Pons (tissue), 1 donor: ENCODE measurements at regions not wholly inside any gene's neighbourhood (a gene's known extent, or its start where the extent isn't known, plus 50 kb on each side); places are given as distances from the start of the nearest gene placed in this dataset.
"Not testable (repeated sequence)": the region's sequence is repeated elsewhere in the genome, so short reads cannot be mapped to it uniquely, and the experiment has no call there.

ENCODE experiments used
- DNase-seq: peaks from one replicate; pipeline ENCODE4 v3.0.0-alpha.2; 2016; ENCODE audit warnings: low spot score

DNA sequence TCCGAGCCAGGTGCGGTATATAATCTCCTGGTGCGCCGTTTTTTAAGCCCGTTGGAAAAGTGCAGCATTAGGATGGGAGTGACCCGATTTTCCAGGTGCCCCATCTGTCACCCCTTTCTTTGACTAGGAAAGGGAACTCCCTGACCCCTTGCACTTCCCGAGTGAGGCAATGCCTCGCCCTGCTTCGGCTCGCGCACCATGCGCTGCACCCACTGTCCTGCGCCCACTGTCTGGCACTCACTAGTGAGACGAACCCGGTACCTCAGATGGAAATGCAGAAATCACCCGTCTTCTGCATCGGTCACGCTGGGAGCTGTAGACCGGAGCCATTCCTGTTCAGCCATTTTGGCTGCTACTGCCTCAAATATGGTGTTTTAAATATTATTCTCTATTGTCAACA is 198.0 kb downstream of the MEIS1 start:
- not testable (repeated sequence) for DNase-seq

DNA sequence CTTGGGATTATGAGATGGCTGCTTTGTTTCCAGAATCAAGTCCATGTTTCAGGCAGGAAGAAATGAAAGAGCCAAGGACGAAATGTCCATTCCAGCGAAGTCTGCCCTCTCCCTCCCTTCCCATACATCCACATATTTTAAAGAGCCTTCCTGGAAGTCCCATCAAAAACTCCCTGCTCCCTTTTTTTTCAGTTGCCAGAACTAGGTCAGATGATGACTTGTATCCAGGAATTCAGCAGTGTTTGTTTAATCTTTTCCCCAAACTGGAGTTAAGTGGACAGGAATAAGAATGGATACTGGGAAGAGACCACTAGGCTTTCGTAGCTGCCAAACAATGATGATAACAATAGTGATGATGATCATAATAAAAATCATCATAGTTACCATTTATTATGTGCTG is 198.7 kb downstream of the MEIS1 start:
- no peak for DNase-seq

DNA sequence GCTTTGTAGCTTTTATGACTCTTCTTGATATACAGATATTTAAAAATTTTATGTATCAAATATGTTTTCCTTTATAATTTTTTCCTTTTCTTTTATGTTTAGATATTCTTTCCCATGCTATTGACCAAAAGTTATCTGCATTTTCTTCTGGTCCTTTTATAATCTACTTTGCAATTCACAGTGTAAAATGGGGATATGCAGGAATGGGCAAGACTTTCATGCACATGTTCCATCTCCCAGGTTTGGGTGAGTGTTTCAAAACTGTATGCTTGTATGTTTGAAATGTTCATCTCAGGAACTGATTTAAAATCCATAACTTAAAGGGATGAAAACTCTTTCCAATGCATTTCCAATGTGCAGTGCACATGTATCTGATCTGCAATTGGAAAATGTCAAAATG is 199.9 kb downstream of the MEIS1 start:
- no peak for DNase-seq

DNA sequence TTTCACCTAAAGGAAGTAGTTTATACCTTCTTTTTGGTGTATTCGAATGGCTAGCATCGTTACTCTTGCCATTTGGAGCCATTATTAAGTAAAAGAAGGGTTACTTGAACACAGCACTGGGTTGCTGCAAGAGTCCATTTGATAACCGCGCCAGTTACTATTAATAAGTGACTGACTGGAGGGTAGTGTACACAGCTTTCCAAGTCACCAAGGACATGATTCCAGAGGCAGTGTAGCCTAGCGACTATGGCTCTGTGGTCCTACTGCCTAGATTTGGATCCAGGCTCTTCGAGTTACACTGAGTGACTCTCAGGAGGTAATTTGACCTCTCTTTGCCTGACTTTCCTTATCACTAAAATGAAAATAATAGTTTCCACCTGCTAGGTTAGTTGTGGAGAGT is 206.8 kb downstream of the MEIS1 start:
- no peak for DNase-seq

DNA sequence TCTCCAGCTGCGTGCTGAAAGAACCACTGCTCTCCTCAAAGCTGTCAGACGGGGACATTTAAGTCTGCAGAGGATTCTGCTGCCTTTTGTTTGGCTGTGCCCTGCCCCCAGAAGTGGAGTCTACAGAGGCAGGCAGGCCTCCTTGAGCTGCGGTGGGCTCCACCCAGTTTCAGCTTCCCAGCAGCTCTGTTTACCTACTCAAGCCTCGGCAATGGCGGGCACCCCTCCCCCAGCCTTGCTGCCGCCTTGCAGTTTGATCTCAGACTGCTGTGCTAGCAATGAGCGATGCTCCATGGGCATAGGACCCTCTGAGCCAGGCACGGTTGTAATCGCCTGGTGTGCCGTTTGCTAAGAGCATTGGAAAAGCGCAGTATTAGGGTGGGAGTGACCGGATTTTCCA is 213.2 kb downstream of the MEIS1 start:
- DNase-seq = not testable (repeated sequence)

DNA sequence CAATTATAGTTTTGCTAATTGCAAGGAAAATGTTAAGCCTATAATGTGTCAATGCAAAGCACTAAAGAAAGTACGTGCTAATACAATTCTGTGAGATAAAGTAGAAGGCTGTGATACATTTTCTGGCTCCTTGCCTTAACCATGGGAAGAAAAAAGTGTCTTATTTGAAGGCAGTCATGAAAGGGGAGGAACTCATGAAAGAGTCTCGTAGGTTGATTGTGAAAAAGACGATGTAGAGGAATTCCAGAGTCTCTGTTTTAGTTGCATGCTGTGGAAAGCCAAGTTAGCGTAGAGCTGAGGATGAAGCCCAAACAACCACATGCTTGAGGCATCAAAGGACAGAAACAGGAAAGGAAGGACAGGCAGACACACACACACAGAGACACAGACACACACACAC is 214.1 kb downstream of the MEIS1 start:
- no peak for DNase-seq

DNA sequence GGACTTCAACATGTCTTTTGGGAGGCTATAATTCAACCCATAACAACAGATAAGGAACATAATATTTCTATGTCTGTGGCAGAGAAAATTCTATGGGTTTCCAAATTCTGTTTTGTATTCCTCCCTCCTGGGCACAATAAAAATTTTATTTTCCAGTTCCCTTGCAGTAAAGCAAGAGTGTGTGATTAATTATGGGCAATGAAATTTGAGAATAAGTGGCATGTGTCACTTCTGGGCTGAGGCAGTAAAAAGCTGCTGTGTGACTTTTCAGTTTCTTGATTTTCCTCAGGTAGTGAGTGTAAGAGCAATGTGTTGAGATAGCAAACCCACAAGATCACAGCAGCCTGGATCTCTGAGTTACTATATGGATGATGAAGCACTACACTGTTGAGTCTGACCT is 216.4 kb downstream of the MEIS1 start:
- no peak for DNase-seq

DNA sequence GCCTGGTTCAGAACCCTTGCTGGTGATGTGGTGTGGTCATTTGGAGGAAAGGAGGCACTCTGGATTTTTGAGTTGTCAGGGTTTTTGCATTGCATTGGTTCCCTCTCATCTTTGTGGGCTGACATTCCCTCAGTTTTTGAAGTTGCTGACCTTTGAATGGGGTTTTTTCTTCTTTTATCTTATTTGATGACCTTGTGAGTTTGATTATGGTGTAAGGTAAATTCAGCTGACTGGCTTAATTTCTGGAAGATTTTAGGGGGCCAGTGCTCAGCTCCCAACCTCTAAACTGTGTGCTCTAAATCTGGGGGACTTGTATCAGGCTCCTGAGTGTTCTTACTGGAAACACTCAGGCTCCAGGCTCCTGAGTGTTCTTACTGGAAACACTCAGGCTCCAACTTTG is 225.9 kb downstream of the MEIS1 start:
- DNase-seq = no peak

DNA sequence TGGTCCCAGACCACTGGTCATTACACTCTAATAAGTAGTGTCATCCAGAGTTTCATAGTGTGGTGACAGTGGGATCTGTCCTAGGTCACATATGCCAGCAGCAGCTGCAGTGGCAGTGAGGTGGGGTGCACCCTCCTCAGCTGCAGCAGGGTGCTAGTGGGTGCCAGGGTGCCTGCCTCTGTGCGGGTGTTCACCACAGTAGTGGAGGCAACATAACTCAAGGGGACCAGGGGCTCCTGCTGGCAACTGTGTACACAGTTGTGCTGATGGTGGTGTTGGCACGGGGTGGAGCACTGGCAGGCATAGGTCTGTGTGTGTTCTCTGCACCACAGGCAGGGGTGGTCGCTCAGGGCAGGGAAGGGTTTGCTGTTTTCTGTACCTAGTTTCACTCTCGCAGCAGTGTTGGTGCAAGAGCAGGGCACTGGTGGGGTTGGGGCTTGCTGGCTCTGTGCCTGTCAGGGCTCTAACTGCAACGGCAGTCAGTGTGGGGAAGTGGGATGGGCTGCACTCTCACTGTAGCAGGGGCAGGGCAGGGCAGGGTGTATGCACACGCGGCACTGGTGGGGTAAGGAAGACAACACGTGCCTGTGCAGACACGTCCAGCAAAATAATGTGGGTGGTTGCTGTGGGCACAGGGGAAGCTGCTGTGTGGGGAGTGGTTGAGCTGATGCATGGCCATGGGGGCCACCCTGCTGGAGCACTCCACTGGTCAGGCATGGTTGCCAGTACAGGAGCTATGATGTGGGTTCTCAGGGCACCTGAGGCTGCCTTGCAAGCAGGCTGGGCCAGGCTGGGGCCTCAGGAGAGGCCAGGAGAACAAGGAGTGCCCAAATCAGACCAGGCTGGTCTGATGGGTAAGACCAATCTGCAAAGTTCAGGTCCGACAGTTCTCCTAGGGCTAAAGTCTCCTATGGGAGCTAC is 226.6 kb downstream of the MEIS1 start:
- DNase-seq = no peak

DNA sequence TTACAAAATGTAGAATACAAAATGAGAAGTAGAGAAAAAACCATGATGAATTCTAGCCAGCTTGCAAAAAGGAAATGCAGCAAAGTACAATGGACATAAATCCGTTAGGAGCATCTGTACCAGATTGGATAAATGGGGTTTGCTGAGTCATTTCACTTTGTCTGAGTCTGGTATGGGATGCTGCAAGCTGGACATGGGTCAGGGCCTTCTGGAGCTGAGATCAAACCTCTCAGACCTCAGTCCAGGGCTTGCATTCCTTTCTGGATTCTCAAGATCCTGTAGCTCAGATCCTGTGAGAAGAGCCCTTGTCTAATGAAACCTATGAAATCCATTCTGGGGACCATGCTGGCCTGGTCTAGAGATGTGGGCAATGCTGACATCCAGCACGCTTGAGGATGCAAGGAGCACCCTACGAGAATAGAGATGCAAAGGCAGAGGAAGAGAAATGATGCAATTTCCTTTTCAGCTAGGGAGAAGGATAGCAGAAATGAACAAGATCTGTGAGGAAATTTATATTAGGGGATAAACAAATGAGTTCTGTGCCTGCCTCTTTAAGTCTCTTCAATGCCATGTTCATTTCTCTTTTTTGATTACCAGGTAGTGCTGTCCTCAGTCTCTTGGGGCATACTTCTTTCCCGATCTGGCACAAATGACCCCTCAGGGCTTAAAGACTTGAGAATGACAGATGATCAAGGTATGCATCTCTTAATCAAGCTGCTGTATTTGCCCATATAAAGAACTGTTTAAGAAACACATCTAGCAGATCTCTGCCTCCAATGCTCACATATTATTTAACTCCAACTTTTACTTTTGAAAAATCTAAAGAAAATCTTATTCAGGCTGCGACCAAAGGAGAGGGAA is 230.4 kb downstream of the MEIS1 start:
- DNase-seq = no peak

DNA sequence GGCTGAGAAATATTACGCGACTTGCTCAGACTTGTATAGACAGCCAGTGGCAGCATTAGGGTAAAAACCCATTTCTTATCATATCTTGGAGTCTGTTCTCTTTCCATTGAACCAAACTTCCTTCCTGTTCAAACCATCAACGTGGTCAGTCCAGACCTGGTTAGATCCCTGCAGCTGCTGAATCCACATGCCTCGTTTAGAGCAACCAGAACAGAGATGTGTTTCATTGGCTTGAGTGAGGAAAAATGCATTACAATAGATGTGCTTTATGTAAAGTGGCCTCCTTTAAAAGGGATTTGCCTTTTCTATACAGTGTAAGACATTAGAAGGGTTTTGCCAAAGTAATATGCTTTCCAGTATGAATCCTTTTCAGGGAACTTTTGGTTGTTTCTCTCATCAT is 232.4 kb downstream of the MEIS1 start:
- no peak for DNase-seq

DNA sequence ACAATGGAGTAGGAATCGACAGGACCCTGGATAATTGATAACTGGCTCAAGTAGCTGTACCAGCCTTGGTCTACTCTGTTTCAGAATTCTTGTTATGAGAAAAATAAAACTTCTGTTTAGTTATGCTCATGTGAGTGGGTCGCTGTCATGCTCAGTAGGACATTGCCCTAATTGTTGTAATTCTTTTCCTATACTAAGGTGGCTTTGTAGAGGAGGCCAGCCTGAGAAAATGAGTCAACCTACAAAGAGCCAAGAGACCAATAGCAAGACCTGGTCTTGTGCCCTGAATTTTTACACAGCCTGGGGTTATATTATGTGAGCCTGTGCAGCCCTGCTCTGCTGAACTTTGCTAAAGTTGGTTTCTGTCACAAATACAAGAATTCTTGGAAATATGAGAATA is 238.4 kb downstream of the MEIS1 start:
- DNase-seq = no peak

DNA sequence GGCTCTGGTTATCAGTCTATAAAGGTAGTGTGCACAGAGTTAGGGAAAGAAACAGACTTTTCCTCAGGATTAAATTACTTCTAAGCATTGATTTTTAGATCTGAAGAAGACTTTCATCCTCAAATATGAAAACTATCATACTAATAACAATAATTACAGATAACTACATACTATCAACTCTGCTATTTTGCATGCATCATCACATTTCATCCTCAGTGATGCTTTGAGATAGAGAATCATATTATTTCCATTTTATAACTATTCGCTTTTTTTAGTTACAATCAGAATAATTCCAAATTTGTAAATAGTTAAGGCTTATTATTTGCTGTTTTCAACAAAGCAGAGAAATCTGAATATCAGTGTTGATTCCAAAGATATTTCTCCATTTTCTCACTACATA is 239.2 kb downstream of the MEIS1 start:
- DNase-seq = no peak

DNA sequence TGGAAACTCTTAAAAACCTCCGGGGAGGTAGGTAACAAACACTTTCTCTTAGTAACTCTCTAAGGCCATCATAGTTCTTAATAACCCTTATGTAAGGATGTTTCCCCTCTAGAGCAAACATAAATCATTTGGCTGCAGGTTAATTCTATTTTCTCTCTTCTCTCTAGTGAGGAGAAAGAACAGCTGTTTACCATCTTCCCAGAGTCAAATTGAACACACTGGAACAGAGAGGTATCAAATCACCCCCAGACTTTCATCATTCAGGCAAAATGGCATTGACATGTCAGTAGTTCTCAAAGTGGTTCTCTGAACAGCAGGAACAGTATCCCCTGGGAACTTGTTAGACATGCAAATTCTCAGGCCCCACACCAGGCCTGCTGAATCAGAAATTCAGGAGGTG is 240.7 kb downstream of the MEIS1 start:
- DNase-seq = no peak

DNA sequence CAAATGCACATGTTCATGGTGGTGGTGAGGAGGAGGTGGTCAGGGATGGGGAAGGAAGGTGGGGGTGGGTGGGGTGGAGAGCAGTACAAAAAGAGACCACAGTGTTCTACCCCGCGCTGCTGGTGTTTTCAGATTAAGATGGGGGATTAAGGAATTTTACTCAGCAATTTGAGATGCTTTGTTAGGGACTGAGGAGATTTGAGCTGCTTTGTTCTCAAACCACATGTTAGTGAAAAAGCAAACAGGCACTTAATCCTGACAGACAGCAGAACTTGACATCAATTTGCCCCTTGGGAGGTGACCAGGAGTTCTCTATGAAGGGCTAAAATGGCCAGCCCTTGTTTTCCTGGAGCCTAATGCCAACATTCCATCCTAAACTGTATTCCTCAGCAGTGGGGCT is 244.5 kb downstream of the MEIS1 start:
- no peak for DNase-seq

DNA sequence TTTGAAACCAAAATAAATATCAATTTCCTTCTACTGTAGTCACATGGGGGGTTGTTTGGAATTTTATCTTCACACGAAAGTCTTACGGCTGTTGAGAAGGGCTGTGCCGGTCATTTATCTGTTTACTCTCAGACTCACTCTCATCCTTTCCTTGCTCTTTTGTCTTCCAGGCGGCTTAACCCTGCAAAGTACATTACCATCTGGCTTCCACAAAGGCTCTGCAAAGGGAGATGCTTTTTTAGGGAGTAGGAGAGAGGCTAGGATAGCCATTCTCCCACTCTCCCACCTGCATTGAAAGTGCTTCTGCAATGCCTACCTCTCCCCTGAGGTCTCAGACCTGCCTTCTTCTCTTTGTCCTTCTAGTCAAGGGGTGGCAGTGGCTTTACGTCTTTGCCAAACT is 247.6 kb downstream of the MEIS1 start:
- no peak for DNase-seq

DNA sequence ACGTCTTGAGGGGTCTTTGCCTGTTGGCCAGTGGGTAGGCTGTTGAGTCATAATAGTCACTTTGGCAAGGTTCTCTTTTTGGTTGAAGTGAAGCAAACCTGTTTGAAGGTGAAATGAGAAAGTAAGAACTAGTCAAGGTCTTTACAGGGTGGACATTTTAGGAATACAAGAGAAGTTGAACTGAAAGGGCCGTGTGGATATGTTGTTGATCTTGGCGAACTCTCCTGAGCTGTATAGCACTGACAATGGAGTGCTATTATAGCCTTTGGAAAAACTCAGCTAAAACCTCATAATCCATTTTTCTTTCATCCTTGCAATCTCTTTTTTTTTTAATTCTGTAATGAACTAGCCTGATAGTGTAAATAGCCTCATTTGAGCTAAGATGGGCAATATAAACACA is 248.1 kb downstream of the MEIS1 start:
- DNase-seq = no peak

DNA sequence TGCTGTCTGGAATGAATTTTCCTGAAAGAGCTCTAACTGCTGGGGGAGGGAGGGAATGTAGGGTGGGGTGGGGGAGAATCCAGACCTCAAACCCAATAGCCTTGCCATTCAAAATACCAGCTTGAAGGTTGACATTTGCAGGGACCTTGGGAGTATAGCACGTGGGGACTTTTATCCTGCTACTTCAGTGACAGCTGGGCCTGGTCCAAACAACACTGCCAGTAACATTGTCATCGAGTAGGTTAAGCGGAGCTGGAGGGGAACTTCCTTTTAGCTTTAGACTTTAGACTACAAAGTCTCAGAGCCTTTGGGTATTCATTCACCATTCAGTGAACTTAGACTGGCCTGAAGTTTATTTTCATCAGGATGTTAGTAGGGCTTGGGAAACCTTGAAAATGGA is 248.7 kb downstream of the MEIS1 start:
- no peak for DNase-seq

DNA sequence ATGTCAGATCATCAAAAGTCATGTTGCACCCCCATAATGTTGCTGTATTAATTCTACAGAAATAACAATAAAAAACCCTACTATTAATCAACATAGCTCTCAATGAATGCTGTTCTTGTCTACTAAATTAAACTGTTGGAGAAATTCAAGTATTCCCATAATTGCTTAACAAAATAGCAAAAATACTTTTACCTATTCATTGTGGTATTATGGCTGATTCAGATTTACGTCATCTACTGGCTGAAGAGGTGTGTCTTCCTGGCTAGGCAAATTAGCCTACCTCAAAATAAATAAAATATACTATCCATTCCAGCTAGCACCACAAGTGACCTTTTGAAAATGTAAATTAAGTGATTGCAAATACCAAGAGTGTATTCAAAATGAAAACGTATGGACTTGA is 249.4 kb downstream of the MEIS1 start:
- DNase-seq = no peak

DNA sequence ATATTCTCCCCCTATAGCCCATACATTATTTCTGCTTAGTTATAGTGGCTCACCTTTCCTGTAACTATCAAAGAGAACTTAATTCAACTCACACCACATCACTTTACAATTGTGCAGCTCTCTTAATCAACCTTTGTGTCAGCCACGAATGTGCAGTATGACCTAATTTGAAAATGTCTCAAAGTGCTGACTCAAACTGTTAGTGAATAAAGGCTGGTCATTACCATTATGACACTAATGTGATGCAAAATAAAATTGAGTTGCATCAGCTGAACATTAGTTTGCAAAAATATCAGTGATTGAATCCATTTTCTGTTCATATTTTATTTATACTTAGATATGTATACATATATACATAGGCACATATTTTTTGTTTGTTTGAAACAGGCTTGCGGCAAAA is 251.8 kb downstream of the MEIS1 start:
- no peak for DNase-seq

DNA sequence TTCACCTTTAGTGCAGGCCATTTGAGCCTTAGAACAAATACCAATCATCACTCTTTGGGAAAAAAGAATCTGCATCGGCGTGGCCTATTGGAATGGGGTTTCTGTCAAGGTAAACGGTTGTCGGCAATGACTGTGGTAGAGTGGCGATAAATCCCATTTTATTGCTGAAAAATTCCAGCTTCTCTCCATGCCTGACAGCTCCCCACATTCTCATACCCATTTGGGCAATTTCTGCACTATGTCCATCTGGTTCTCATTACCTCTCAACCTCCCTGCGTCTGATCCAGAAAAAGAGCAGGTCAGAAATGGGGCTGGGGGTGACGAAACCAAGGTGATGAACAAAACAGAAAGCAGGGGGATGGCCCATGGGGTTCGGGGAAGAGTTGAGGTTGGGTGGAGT is 254.0 kb downstream of the MEIS1 start:
- no peak for DNase-seq

DNA sequence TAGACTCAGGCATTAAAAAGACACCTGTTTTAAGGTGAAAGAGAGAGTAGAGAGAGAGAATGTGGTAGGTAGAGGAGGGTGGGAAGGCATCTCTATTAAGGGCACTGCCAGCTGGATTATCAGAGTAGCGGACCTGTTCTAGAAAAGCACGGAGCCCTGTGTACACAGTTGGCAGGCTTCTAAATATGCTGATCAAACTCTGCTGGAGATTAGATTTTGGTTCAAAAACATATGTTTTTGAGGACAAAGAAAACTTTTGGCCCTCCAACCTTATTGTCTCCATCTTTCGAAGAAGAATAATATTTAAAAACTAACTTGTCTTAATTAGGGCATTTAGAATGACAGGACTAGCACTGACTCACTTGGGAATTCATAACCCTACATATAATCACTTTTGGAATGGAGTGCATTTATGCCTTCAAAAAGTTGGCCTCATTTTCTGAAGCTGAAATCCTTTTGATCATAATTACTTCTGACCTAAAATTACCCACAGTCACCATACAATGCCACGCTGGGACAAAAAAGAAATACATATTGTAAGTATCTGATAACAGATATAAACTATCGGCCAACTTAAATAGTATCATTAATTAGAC is 254.6 kb downstream of the MEIS1 start:
- DNase-seq = no peak
